GM19025 (cell line): ENCODE measurements at regions not wholly inside any gene's neighbourhood (a gene's known extent, or its start where the extent isn't known, plus 50 kb on each side); places are given as distances from the start of the nearest gene placed in this dataset.
"Not testable (repeated sequence)": the region's sequence is repeated elsewhere in the genome, so short reads cannot be mapped to it uniquely, and the experiment has no call there.

Experiments
- ATAC-seq: cut with Tn5 transposase; IDR thresholded peaks from one replicate; pipeline ENCODE4 v1.9.1; 2021; ENCODE audit warnings: mild to moderate bottlenecking, low read depth, moderate library complexity; ENCODE audit not compliant: unreplicated experiment

- no peak for ATAC-seq
Observed at GRCh38 chr2:221943076-221943810, 355.6 kb downstream of the PAX3 start.

GRCh38 chr2:221931251-221931991 is 359.3 kb upstream of the EPHA4 start:
- ATAC-seq, result no peak

GRCh38 chr2:221929259-221929658 is 357.2 kb upstream of the EPHA4 start:
- ATAC-seq, result no peak

DNA sequence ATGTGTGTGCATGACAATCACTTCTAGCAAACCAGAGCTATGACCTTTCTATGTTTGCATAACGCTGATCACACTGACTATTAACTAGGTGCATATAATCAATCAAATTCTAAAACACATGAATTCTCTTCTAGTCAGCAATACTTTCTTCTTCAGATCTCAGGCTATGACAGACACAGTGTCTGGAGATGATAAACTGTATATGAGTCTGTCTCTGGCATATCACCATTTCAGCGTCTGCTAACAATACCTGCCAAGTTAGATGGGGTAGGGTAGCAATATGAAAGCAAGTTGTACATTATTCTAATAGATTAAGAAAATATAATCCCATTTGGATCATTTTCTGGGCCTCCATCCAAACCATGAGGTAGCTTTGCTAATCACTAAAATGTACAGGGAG is 354.2 kb upstream of the EPHA4 start:
- ATAC-seq, result no peak

DNA sequence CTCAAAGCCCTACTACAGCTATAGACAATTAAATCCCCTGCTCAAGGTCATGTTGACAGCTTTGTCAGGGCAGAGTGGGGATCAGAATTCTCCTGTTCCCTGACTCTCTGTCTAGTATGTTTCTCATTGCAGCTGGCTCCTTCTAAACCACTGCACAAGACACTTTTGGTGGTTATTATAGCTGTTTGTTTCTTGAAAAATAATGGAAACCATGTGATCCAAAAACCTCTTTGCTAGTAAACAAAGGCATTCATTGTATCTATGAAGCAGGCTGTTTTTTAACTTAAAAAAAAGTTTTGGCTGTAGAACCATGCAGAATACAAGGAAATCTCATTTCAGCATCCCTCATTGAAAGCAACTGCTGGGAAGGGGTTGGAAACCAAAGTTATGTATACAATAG is 352.5 kb upstream of the EPHA4 start:
- ATAC-seq, result no peak

GRCh38 chr2:221915926-221916325 is 343.8 kb upstream of the EPHA4 start:
- ATAC-seq, result no peak

DNA sequence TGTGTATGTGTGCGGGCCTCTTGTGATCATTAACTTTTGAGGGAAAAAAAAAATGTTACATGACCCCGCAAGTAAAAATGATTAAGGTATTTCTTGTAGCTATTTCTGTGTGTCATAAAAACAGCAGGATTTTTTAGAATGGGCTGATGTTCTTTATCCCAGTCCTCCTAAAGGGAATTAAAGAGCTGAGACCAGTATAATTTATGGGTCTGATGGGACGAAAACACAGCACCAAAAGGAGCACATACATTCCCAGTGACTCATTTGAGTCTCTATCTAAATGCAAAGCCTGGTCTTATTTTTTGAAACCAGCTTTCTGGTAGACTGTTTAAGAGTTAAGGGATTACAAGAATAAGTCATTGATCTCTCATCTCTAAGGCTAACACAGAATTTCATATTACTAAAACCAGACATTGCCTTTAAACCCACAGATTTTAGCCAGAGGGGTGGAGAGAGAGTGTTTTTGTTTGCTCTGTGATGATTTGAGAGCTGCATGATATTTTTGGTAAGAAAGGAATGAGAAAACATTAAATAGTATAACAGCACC is 342.3 kb upstream of the EPHA4 start:
- ATAC-seq, result no peak

GRCh38 chr2:221911890-221912289 is 339.8 kb upstream of the EPHA4 start:
- no peak for ATAC-seq

DNA sequence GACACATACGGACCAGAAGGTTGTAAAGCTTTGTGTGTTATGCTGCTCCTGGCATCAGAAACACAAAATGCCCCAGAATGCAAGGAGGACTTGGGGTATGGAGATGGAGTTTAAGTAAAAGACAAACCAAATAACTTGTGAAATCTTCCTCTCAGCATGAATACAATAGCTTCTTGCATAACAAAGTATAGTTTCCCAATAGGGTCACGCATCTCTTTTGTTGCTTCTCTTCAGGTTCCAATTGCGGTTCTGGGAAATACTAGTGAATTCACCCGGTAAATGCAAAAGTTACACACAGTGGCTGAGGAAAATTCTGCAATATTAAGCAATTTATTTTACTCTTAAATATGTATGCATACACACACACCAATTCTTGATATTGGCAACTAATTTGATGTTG is 339.2 kb upstream of the EPHA4 start:
- ATAC-seq, result no peak

DNA sequence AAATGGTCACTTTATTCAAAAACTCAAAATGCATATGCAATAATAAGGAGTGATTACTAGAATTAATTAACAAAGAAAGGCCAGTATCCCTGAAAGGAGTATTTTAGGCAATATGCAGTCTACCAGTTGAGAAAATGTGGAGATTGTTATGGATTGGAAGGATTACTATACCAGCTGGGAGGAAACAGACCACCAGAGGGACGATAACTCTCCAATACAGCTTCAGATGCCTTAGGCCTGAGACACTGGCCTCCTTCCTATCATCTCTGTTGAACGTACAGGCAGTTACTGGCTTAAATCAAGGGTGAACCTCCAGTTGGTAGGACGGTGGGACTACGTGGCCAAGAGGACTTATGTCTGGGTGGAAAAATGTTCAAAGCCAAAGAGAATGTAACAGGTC is 336.4 kb upstream of the EPHA4 start:
- no peak for ATAC-seq

GRCh38 chr2:221897718-221898117 is 325.6 kb upstream of the EPHA4 start:
- ATAC-seq, result no peak

DNA sequence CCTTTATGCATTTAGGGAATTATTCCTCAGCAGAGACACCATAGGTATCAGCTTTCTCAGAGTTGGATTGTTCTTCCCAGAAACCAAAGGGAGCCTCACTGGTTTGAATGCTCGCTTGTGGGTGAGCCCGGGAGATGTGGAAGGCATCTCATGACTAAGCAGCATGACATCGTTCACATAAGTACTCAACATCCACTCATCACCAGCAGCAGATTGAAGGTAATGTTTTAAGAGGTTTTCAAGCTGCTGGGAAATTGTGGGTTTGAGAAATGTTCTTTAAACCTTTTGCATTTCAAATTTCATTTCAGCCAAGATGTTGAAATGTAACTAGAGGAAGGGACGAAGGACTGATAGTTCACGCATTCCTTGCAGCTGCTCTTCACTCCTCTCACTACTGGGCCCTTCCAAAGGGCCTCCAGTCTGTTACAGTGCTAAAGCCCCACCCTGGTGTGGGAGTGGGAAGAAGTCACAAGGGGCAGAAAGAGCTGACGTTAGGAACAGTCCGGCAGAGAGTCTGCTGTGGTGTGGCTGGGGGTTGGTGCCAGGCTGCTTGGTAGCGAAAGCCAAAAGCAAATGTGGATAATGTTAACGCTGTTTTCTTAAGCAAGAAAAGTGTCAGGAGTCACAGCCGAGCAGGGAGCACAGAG is 324.5 kb upstream of the EPHA4 start:
- ATAC-seq, result no peak

DNA sequence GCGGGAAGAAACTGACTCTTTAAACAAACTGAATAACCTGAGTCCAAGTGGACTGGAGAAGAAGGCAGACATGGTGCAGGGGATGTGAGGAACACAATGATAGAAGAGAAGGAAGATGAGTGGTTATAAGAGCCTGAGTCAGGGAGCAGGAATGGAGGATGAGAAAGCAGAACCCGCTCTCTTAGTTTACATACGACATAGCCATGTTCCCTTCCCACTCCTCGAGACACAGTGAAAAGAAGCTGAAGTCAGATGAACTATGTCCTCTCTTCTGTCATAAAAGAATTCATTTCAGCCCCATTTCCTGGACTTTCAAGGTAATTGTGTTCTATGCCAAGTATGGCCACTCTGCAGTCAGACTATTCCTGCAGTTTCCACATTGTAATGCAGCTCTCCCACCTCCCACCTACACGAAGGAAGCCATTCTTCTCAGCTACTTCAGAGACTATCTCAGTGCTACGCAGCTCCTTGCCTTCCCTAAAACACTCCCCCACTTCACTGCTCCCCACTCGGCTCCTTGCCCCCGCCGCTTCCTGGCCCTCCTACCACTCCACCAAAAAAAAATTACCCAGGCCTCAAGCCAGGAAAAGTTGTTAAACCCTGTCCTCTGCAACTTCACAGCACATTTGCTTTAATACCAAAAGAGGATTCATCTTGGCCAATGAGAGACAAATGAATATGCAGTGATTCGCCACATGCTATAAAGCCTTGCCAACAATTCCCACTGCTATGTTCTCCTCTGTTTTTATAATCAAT is 323.4 kb upstream of the EPHA4 start:
- no peak for ATAC-seq

DNA sequence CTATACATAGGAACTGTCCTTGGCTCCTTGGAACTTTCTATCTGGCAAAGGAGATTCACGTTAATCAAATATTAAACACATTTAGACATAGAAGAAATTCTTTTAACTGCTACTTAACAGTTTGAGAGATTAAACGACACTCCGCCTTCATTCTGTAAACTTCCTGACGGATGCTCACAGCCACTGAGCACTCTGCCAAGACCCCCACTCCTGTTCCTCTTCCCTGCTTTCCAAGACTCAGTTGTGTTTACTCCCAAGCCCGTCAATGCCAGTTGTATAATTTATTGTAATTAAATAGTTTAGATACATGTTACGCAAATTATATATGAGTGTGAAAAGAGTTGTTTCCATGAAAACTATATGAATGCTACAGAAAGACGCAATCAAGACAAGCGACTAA is 321.4 kb upstream of the EPHA4 start:
- ATAC-seq, result no peak

DNA sequence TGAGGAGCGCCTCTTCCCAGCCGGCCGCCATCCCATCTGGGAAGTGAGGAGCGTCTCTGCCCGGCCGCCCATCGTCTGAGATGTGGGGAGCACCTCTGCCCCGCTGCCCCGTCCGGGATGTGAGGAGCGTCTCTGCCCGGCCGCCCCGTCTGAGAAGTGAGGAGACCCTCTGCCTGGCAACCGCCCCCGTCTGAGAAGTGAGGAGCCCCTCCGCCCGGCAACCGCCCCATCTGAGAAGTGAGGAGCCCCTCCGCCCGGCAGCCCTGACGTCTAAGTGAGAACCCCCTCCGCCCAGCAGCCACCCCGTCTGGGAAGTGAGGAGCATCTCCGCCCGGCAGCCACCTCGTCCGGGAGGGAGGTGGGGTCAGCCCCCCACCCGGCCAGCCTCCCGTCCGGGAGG is 319.9 kb upstream of the EPHA4 start:
- not testable (repeated sequence) for ATAC-seq

GRCh38 chr2:221883976-221884375 is 311.9 kb upstream of the EPHA4 start:
- ATAC-seq, result no peak

- ATAC-seq, result no peak
Observed at GRCh38 chr2:221876016-221876415, 303.9 kb upstream of the EPHA4 start.

- no peak for ATAC-seq
Observed at GRCh38 chr2:221874444-221874843, 302.3 kb upstream of the EPHA4 start.

GRCh38 chr2:221857719-221858118 is 285.6 kb upstream of the EPHA4 start:
- no peak for ATAC-seq

GRCh38 chr2:221853297-221853696 is 281.2 kb upstream of the EPHA4 start:
- no peak for ATAC-seq
